ENCODE measurements at regions not wholly inside any gene's neighbourhood (a gene's known extent, or its start where the extent isn't known, plus 50 kb on each side); places are given as distances from the start of the nearest gene placed in this dataset.

- DNase-seq (ENCODE audit: low read depth in 4 of 4, low spot score in 2 of 4): no peak
Observed at GRCh38 chr10:123446449-123447156, 219.6 kb upstream of the GPR26 start.

DNA sequence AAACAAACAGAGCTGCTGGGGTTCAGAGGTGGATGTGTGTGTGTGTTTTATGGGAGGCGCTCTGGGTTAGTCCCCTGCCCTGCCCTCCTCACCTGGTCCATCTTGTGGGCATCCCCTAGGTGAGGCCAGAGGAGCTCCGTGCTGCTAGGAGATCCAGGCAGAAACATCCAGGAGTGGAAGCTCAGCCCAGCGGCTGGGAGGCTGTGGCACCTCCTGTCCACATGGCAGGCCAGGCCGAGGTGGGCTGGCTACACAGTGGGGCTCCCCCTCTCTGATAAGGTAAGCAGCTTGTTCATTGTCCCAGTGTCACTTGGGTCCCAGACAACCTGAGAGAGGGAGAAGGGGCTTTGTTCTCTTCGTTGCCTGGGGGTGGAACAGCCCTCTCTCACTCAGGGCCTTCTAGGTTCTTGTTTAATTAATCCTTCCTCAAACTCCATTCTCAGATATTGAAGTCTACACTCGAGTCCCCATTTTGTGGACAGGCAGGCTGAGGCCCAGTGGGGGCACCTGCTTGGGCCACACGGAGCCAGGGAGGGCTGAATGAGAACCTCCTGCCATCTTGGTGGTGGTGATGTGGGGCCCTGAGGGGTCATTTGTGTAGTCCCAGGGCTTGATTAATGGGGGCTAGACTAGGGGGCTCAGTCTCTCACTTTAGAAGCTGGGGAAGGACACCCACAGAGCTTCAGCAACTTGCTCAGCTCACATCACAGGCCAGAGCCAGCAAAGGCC is 216.8 kb upstream of the GPR26 start:
- DNase-seq (ENCODE audit: low read depth in 4 of 4, low spot score in 2 of 4): no peak

GRCh38 chr10:123450956-123451605 is 215.1 kb upstream of the GPR26 start:
- no peak for DNase-seq (ENCODE audit: low read depth in 4 of 4, low spot score in 2 of 4)

DNA sequence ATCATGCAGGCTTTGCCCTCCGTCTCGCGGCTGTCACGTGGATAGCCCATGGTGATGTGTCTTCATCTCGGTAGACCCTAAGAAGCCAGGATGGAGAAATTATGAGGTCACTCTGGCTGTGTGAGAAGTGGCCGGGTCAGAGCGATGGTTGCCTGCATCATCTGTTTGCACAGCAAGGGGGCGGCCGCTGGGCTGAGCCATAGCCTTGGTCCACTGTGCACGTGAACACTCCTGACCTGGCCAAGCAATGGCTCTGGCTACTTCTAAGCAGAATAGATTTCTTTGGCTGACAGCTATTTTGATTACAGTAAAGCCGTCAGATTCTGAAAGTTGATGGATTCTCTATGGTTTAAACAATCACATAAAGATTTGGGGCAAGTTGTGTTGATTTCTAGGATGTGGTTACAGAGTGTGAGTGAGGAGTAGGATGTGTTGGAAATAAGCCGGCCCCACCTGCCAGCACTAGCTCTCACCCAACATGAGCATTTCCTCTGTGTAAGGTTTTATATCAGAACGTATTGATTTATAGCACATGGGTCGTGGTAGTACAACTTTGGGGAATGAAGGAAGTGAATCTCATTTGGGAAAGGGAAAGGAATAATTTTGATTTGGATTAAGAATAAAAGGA is 214.4 kb upstream of the GPR26 start:
- DNase-seq (ENCODE audit: low read depth in 4 of 4, low spot score in 2 of 4): peak in 1 of 4 donors; percentile 21

- no peak for DNase-seq (ENCODE audit: low read depth in 4 of 4, low spot score in 2 of 4)
Observed at GRCh38 chr10:123454987-123455386, 211.2 kb upstream of the GPR26 start.

DNA sequence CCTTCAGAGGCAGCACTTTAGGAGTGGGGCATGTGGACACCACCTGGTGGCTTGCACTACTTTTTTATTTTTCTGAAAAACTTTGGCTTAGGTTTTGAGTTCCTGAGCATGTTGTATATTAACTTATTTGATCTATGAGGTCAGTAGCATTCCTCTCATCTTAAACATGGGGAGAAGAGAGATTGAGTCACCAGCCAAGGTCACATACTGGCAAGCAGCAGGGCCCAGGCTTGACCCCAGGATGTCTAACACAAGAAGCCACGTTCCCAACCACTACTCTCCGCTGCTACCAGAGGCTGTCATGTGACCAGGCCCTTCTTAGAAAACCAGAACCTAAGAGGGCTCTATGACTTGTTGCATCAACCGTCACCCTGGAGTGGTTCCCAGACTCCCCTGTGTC is 210.3 kb upstream of the GPR26 start:
- no peak for DNase-seq (ENCODE audit: low read depth in 4 of 4, low spot score in 2 of 4)

DNA sequence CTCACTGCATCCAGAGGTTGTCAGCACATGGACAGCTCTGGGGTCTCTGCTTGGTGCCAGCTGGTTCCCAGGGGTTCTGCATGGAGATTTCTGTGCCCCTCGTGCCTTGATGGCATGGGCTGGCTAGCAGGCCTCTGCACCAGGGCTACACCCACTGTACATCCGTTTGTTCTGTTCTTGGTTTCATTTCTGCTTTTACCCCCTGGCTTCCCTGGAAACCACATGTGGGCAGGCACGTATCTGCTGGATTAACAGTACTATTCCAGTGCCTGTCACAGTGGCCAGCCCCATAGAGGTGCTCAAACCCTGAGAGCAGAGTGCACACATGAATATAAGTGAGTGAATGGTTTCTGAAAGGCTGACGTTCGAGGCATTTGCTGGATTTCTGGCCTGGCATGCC is 207.2 kb upstream of the GPR26 start:
- DNase-seq (ENCODE audit: low read depth in 4 of 4, low spot score in 2 of 4): no peak

DNA sequence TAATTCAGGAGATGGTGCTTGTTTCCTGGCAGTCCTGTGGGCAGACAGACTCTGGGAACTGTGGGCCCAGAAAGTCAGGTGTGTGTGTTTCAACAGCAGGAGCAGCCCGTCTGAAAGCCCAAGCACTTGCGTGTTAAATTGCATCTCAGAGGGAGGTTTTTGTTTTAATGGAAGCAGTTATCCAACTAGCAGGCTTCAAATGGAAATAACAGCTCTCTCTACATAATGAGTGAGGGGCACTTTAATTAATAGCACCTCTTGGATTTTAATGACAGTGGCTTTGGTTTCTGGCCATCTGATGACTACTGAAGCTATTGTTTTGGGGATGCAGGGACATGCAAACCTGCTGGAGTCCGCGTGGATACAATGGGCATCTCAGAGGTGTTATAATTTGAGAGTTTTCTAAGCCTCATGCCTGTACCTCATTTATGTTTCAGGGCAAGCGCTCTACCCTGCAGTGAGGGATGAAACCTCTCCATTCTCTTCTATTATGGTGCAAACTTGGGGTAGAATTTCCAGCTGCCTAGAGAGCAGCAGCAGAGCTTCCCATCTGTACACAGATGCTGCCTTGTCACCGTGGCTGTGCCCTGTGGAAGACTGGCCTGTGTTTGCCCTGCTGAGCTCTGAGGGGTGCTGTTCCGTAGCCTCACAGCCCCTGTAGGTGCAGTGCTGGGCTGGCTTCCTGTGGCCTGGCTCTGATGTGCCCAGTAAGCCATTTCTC is 206.6 kb upstream of the GPR26 start:
- DNase-seq (ENCODE audit: low read depth in 4 of 4, low spot score in 2 of 4): no peak

- DNase-seq (ENCODE audit: low read depth in 4 of 4, low spot score in 2 of 4): no peak
Observed at GRCh38 chr10:123462246-123462645, 203.9 kb upstream of the GPR26 start.

GRCh38 chr10:123462756-123463155 is 203.4 kb upstream of the GPR26 start:
- no peak for DNase-seq (ENCODE audit: low read depth in 4 of 4, low spot score in 2 of 4)

DNA sequence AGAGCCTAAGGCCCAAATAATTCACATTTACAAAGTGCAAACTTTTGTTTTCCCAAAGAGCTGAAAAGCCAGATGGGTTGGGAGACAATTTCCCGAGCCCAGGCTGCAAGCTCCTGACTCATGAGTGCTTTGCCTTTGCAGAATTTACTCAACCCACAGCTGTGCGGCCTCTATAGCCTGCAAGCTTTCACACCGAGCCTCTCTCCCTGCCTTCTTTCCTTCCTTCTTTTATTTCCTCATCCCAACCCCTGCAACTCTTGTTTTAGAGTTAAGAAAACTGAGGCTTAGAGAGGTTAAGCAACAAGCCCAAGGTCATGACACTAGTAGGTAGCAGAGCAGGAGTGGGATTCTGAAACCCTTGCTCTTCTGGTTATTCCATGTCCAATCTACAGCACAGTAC is 203.0 kb upstream of the GPR26 start:
- no peak for DNase-seq (ENCODE audit: low read depth in 4 of 4, low spot score in 2 of 4)

- no peak for DNase-seq (ENCODE audit: low read depth in 4 of 4, low spot score in 2 of 4)
Observed at GRCh38 chr10:123463698-123464097, 202.5 kb upstream of the GPR26 start.

GRCh38 chr10:123464430-123465323 is 201.5 kb upstream of the GPR26 start:
- DNase-seq (ENCODE audit: low read depth in 4 of 4, low spot score in 2 of 4): no peak

DNA sequence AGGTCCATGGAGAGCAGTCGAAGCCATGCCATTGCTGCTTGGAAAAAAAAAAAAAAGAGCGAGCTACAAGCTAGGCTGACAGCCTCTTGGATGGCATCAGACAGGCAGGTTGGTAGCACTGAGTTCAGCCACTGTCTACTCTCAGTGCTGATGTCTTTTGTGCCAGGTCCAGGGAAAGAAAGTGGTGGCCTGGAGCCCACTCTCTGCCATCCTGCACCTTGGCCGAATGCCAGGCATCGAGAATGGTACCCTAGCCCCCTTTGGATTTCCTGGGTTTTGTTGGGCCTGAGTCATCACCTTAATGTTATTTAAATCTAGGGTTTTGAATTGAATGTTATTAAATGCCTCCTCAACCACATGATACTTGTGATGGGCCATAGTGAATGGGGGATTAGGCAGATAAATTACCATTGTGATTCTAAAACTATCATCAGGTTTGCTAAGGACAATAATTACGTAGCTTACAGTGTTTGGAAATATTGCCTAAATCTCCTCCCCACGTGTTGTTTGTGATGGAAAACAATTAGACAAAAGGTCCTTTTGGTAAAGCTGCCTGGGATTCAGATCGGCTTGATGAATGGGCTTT is 195.7 kb upstream of the GPR26 start:
- DNase-seq (ENCODE audit: low read depth in 4 of 4, low spot score in 2 of 4): no peak

DNA sequence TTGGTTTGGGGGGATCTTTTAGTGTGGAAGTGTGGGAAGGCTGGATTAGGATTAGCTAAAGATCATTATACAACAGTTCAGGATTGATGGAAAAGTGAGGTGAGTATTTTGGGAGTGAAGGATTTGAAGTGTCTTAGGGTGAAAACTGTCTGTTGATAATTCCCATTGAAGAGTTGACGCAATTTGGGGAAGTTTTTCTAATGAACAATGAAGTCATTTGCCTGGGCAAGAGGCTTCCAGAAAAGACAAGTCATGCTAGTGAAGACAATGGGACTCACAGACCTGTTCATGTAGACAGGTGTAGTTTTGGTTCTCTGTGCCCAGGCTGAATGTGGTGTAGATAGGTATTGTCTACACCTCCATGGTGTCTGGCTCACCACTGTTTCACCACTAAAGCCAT is 194.3 kb upstream of the GPR26 start:
- no peak for DNase-seq (ENCODE audit: low read depth in 4 of 4, low spot score in 2 of 4)

- no peak for DNase-seq (ENCODE audit: low read depth in 4 of 4, low spot score in 2 of 4)
Observed at GRCh38 chr10:123472606-123473005, 193.5 kb upstream of the GPR26 start.

DNA sequence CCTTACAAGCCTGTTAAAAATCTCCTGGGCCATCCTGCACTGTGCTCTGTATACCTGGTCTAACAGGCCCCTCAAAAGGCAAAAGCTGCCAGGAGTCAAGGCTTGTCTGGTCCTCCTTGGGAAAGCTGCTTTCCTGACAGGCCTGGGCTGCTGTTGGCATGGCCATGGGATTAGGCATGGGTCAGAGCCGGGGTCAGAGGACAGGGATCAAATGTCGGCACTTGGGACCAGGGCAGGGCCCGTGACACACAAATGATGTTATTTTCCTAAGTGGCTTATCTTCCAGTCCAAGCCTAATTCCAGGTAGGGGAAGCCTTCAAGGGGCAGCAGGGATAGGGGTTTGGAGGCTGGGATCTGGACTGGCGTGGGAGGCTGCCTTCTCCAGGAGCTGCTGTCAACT is 191.5 kb upstream of the GPR26 start:
- no peak for DNase-seq (ENCODE audit: low read depth in 4 of 4, low spot score in 2 of 4)

GRCh38 chr10:123475466-123475865 is 190.7 kb upstream of the GPR26 start:
- no peak for DNase-seq (ENCODE audit: low read depth in 4 of 4, low spot score in 2 of 4)

GRCh38 chr10:123478116-123478515 is 188.0 kb upstream of the GPR26 start:
- DNase-seq (ENCODE audit: low read depth in 4 of 4, low spot score in 2 of 4): no peak
